GM12873 (cell line): ENCODE measurements at regions not wholly inside any gene's neighbourhood (a gene's known extent, or its start where the extent isn't known, plus 50 kb on each side); places are given as distances from the start of the nearest gene placed in this dataset.

ENCODE experiments used
- TF ChIP-seq, protein P1 (sequence below): IDR thresholded peaks from 2 replicates; pipeline ENCODE4 v1.5.1; 2012; ENCODE audit warnings: low read depth, mild to moderate bottlenecking, moderate library complexity, low read length, control low read depth; ENCODE audit not compliant: insufficient read depth; ENCODE audit errors: missing control alignments

GRCh38 chr13:108082481-108082880, 132.9 kb downstream of the LIG4 start:
- TF ChIP-seq, protein P1, sequence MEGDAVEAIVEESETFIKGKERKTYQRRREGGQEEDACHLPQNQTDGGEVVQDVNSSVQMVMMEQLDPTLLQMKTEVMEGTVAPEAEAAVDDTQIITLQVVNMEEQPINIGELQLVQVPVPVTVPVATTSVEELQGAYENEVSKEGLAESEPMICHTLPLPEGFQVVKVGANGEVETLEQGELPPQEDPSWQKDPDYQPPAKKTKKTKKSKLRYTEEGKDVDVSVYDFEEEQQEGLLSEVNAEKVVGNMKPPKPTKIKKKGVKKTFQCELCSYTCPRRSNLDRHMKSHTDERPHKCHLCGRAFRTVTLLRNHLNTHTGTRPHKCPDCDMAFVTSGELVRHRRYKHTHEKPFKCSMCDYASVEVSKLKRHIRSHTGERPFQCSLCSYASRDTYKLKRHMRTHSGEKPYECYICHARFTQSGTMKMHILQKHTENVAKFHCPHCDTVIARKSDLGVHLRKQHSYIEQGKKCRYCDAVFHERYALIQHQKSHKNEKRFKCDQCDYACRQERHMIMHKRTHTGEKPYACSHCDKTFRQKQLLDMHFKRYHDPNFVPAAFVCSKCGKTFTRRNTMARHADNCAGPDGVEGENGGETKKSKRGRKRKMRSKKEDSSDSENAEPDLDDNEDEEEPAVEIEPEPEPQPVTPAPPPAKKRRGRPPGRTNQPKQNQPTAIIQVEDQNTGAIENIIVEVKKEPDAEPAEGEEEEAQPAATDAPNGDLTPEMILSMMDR: no peak

DNA sequence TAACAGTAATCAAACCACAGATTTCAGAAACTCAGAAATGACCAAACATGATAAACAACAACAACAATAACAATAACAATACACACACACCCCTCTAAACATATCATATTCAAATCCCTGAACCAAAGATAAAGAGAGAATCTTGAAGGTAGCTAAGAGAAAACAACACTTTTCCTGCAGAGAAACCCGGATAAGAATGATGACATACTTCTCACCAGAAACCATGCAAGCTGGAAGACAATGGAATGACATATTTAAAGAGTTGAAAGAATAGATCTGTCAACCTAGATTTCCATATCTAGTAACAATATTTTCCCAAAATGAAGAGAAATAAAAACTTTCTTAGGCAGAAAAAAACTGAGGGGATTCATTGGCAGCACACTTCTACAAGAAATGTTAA, 138.1 kb downstream of the LIG4 start:
- TF ChIP-seq, protein P1: no peak

DNA sequence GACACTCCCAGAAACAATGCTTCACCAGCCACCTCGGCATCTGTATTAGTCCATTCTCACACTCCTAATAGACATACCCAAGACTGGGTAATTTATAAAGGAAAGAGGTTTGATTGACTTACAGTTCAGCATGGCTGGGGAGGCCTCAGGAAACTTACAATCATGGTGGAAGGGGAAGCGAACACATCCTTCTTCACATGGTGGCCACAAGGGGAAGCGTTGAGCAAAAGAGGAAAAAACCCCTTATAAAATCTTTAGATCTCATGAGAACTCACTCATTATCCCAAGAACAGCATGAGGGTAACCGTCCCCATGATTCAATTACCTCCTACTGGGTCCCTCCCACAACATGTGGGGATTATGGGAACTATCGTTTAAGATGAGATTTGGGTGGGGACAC, 140.9 kb downstream of the LIG4 start:
- TF ChIP-seq, protein P1: peak; percentile 36

GRCh38 chr13:108070925-108071324, 144.4 kb downstream of the LIG4 start:
- TF ChIP-seq, protein P1: no peak

GRCh38 chr13:108070491-108070890, 144.8 kb downstream of the LIG4 start:
- TF ChIP-seq, protein P1: no peak

DNA sequence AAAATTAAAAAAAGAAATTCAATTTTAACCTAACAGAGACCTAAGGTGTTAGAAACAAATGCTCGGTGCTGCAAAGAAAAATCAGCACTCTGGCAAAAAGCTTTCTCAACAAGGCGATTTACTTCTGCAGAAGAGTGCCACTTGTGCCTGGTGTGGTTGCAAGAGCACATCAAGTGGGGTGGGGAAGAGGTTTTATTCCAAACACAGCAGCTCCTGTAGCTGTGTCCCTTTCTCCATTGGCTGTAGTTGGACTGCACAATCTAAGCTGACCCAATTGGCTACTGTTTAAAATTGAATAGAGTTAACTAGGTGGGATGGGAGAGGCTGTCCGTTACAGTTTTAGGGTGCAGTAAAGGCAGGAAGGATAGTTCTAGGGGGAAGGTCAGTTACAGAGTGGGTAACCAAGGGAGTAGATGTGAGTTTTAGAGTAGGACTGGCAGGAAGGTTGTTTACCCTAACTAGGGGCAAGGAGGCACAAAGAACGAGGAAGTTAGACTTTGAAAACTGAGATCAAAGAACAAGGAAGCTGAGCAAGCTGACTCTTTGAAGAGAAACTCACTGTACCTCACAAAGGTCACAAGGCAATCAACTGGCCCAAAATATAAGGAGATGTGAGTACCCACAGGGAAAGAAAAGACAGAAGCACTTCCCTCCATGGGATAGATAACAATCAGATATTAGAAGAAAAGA, 145.7 kb downstream of the LIG4 start:
- TF ChIP-seq, protein P1: no peak

DNA sequence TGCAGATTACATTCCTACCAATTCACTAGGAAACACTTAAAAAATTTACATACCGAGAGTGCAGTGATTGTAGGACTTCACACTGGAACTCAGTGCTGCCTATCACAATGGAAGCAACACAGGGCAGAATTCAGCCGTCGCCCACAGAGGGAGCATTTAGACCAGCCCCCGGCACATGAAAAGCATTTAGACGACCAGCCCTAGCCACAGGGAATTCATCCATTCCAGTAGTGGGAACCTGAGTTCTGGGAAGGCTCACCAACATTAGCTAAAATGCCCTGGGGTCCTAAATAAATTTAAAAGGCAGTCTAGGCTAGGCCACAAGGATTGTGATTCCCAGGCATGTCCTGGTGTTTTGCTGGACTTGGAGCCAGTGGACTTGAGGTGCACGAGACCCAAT, 155.2 kb downstream of the LIG4 start:
- TF ChIP-seq, protein P1: no peak
